Hepatocyte (in vitro differentiated cells): ENCODE measurements at regions not wholly inside any gene's neighbourhood (a gene's known extent, or its start where the extent isn't known, plus 50 kb on each side); places are given as distances from the start of the nearest gene placed in this dataset.

Source experiments
- CTCF ChIP-seq: fragments of 200-600 bp; sonication (generic); IDR thresholded peaks from 2 replicates; pipeline ENCODE4 v1.5.1; 2016; ENCODE audit warnings: antibody characterized with exemption, mild to moderate bottlenecking; ENCODE audit not compliant: poor library complexity
- EZH2 ChIP-seq: fragments of 200-600 bp; sonication (generic); IDR thresholded peaks from 2 replicates; pipeline ENCODE4 v1.6.1; 2016; ENCODE audit warnings: antibody characterized with exemption, mild to moderate bottlenecking, borderline replicate concordance

GRCh38 chr2:77778917-77779316 is 256.7 kb upstream of the LRRTM4 start:
- TF ChIP-seq CTCF (no peak), EZH2 (no peak)
